BJ (cell line): ENCODE measurements at regions not wholly inside any gene's neighbourhood (a gene's known extent, or its start where the extent isn't known, plus 50 kb on each side); places are given as distances from the start of the nearest gene placed in this dataset.

Experiments
- CTCF ChIA-PET: fragments of 350-600 bp; formaldehyde crosslinking; extraction: SDS; loops from one replicate; lab custom pipeline; 2021; ENCODE audit warnings: antibody characterized with exemption, inconsistent platforms; lab: Yijun Ruan, JAX
- POLR2A ChIA-PET: fragments of 300-600 bp; sonication (Branson Sonifier 250); formaldehyde crosslinking; extraction: SDS; loops from one replicate; lab custom pipeline; 2021; ENCODE audit warnings: antibody characterized with exemption; lab: Charles Lee
- DNase-seq: peaks from one replicate; pipeline ENCODE4 v3.0.0-alpha.2; 2011; ENCODE audit warnings: low read depth
- H3K27me3 ChIP-seq: 2 replicates; pipeline ENCODE4 v1.6.0; 2011; ENCODE audit warnings: low read length; ENCODE audit not compliant: control insufficient read depth, insufficient read depth
- H3K36me3 ChIP-seq: 2 replicates; pipeline ENCODE4 v1.5.1; 2011; ENCODE audit warnings: low read length; ENCODE audit not compliant: control insufficient read depth, insufficient read depth
- H3K4me3 ChIP-seq: 2 replicates; pipeline ENCODE4 v1.5.1; 2011; ENCODE audit warnings: low read depth, mild to moderate bottlenecking, control low read depth, low read length
- TF ChIP-seq, protein P1 (sequence below): IDR thresholded peaks from 2 replicates; pipeline ENCODE4 v1.5.1; 2011; ENCODE audit warnings: low read depth, mild to moderate bottlenecking, control low read depth, inconsistent platforms, low read length, moderate library complexity; ENCODE audit not compliant: insufficient read depth

DNA sequence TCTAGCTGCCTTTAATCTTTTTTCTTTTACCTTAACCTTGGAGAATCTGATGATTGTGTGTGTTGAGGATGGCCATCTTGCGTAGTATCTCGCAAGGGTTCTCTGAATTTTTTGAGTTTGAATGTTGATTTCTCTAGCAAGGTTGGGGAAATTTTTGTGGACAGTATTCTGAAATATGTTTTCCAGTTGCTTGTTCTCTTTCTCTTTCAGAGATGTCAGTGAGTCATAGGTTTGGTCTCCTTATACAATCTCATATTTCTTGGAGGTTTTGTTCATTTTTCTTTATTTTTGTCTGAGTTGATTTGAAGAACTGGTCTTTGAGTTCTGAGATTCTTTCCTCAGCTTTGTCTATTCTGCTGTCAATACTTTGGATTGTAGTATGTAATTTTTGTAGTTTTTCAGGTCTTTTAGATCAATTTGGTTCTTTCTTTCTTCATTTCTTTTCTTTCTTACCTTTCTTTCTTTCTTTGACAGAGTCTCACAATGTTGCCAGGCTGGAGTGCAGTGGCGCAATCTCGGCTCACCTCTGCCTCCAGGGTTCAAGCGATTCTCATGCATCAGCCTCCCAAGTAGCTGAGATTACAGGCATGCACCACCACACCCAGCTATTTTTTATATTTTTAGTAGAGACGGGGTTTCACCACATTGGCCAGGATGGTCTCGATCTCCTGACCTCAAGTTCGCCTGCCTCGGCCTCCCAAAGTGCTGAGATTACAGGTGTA lies 366.4 kb upstream of the RASGRP1 start:
- CTCF ChIA-PET: interaction anchor here (0.7 to 1.5 kb wide), 4 partner anchors 8 to 47 kb away, joined by 3 read pairs; no protein-coding TSS in a partner anchor
- POLR2A ChIA-PET: interaction anchor here (0.6 kb wide), 1 partner anchor 11 kb away, joined by 3 read pairs; no protein-coding TSS in a partner anchor

DNA sequence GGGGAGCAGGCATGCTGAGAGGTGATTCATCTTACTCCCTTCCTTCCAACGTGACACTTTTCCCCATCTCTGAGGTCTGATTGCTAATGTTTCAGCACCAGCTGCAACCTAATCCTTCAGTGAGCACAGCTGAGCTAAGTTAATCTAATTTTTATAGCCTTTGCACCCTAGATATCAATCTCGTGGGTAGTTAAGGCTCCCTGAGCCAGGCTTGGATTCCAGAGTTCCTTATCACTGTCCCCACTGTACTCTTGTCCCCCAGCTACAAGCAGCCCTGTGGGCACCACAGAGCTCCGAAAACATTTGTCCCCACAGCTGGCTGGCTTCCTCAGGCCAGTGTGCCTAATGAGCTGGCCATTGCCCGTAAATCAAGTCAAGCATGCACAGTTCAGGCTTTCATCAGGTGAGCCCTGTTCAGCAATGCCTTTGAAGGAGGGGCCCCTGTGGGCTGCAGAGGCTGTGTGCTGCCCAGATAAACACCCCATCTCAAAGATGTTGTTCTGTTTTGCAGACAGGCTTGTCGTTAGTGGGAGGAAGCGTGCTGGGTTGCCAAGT lies 376.9 kb upstream of the RASGRP1 start:
- Histone ChIP-seq H3K4me3 (no peak overlapping the region), H3K36me3 (no peaks in the 10 kb centered on the region), H3K27me3 (no peaks in the 10 kb centered on the region)
- TF ChIP-seq, protein P1, sequence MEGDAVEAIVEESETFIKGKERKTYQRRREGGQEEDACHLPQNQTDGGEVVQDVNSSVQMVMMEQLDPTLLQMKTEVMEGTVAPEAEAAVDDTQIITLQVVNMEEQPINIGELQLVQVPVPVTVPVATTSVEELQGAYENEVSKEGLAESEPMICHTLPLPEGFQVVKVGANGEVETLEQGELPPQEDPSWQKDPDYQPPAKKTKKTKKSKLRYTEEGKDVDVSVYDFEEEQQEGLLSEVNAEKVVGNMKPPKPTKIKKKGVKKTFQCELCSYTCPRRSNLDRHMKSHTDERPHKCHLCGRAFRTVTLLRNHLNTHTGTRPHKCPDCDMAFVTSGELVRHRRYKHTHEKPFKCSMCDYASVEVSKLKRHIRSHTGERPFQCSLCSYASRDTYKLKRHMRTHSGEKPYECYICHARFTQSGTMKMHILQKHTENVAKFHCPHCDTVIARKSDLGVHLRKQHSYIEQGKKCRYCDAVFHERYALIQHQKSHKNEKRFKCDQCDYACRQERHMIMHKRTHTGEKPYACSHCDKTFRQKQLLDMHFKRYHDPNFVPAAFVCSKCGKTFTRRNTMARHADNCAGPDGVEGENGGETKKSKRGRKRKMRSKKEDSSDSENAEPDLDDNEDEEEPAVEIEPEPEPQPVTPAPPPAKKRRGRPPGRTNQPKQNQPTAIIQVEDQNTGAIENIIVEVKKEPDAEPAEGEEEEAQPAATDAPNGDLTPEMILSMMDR: no peak
- ChIA-PET POLR2A (no interaction called here), CTCF (interaction anchor here (1.0 kb wide), 1 partner anchor 9 kb away, joined by 3 read pairs; no protein-coding TSS in a partner anchor)
- DNase-seq: no peak

More for the DNA sequence above, 366.4 kb upstream of the RASGRP1 start:
- no peak for DNase-seq
- H3K36me3 ChIP-seq: no peaks in the 10 kb centered on the region
- H3K27me3 ChIP-seq: no peaks in the 10 kb centered on the region
- no peak overlapping the region for H3K4me3 ChIP-seq
- TF ChIP-seq, protein P1: no peak

DNA sequence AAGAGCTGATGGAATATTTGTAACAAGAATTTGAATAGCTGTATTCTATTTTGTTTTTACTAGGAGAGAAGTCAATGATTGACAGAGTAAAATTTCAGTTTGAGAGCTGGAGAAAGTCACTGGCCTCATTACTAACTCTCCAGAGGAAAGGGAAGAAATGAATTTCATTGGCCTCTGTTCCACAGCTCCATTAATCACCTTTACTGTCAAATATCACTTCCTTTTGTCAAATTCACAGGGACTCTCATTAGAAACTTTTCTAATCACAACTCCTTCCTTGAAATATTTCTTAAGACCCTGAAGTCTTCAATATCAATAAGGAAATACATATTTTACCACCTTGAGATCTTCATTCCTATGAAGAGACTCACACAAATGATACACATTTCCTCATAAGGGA lies 379.9 kb upstream of the RASGRP1 start:
- CTCF ChIA-PET: interaction anchor here (0.7 kb wide), 1 partner anchor 46 kb away, joined by 4 read pairs; no protein-coding TSS in a partner anchor
- no peak for DNase-seq
- TF ChIP-seq, protein P1: no peak

DNA sequence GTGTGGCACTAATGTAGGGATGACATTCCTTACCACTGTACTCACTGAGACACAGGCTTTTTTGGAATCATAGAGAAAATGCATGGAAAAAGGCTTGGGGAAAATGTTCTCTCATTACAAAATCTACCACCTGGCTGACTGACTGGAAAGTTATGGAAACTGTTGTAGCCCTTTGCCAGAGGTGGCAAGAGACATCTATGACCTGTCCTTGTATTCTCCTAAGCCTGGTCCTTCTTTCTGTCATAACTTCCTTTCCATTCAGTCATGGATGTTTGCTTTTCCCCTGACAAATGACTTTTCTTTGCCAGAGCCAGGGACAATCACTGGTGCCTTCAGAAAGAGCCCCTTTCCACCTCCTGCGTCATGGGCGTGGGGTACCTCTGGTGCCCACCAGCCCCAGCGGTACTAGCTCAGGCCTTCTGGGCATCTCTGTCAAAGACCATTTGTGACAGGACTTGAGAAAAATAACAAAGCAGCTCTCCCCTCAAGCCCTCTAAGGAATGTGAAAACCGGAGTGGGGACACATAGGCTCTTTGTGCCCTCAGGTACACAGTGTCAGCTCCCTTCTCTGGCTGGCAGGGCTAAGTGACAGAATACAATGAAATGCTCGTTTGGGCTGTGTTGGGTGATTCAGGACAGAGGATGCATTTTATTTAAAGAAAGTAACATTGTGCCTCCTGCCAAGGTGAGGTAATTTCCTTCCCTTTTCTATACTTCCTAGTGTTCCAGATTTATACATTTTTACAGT lies 381.1 kb upstream of the RASGRP1 start:
- POLR2A ChIA-PET: no interaction called here
- Histone ChIP-seq H3K27me3 (no peaks in the 10 kb centered on the region), H3K36me3 (no peaks in the 10 kb centered on the region), H3K4me3 (no peak overlapping the region)
- no peak for DNase-seq
- CTCF ChIA-PET: no interaction called here
- TF ChIP-seq, protein P1: no peak

More for the DNA sequence above, 379.9 kb upstream of the RASGRP1 start:
- Histone ChIP-seq H3K36me3 (no peaks in the 10 kb centered on the region), H3K4me3 (no peak overlapping the region), H3K27me3 (no peaks in the 10 kb centered on the region)
- POLR2A ChIA-PET: no interaction called here

DNA sequence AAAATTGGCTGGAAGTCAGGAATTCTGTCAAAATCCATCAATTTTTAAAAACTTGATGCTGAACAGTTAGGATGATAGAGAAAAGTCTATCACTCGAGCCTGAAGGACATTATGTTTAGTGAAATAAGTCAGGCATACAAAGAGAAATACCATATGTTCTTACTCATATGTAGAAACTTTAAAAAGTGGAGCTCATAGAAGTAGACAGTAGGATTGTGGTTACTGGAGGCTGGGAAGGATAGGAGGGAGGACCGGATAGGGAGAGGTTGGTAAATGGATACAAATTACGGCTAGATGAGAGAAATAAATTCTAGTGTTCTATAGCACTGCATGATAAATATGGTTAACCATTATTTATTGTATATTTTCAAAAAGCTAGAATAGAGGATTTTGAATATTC lies 389.5 kb upstream of the RASGRP1 start:
- Histone ChIP-seq H3K36me3 (no peaks in the 10 kb centered on the region), H3K27me3 (no peaks in the 10 kb centered on the region), H3K4me3 (no peak overlapping the region)
- DNase-seq: no peak
- CTCF ChIA-PET: no interaction called here
- TF ChIP-seq, protein P1: no peak
- POLR2A ChIA-PET: no interaction called here
